Esophagus muscularis mucosa (tissue), 4 donors: ENCODE measurements at regions not wholly inside any gene's neighbourhood (a gene's known extent, or its start where the extent isn't known, plus 50 kb on each side); places are given as distances from the start of the nearest gene placed in this dataset.

Source experiments
- DNase-seq: peaks from one replicate; pipeline ENCODE4 v3.0.0-alpha.2; 2017; ENCODE audit errors: extremely low spot score
- H3K27ac ChIP-seq, 4 donors: fragments of 200-600 bp; sonication (generic); replicated peaks in 1 of 4; 1 replicate in 3 of 4; 2 replicates in 1 of 4; pipeline ENCODE4 v1.5.1; 2016 to 2019; ENCODE audit warnings: mild to moderate bottlenecking in 1 of 4
- H3K27me3 ChIP-seq, 4 donors: fragments of 200-600 bp; sonication (generic); one replicate each; pipeline versions ENCODE4 v1.5.1 to v1.6.0; 2016 to 2019
- H3K36me3 ChIP-seq, 4 donors: fragments of 200-600 bp; sonication (generic); one replicate each; pipeline ENCODE4 v1.5.1; 2016 to 2019
- H3K4me1 ChIP-seq, 4 donors: fragments of 200-600 bp; sonication (generic); one replicate each; pipeline ENCODE4 v1.5.1; 2016 to 2019
- H3K4me3 ChIP-seq, 4 donors: fragments of 200-600 bp; sonication (generic); 1 replicate in 2 of 4; 2 replicates in 2 of 4; pipeline ENCODE4 v1.5.1; 2016 to 2019; ENCODE audit warnings: mild to moderate bottlenecking in 4 of 4, moderate library complexity in 1 of 4
- H3K9me3 ChIP-seq, 4 donors: fragments of 200-600 bp; sonication (generic); 1 replicate in 3 of 4; 2 replicates in 1 of 4; pipeline ENCODE4 v1.5.1; 2016 to 2019
- EP300 ChIP-seq: sonication (generic); formaldehyde crosslinking; IDR thresholded peaks from one replicate; pipeline ENCODE4 v1.6.1; 2017; ENCODE audit warnings: antibody characterized with exemption
- POLR2A ChIP-seq: fragments of 450-650 bp; IDR thresholded peaks from one replicate; pipeline ENCODE4 v1.6.1; 2017; ENCODE audit warnings: antibody characterized with exemption, moderate library complexity, mild to moderate bottlenecking, low read depth
- POLR2AphosphoS5 ChIP-seq, 2 donors: sonication (generic); formaldehyde crosslinking; IDR thresholded peaks; one replicate each; pipeline ENCODE4 v1.6.1; 2017; ENCODE audit warnings: antibody characterized with exemption in 2 of 2
- WGBS: methylation state at CpG from one replicate; pipeline ENCODE4 v1.1.5; 2018; 5-methylcytosine and 5-hydroxymethylcytosine counted together
- intact Hi-C: fragments of 100-400 bp; cut with DNase I; formaldehyde crosslinking; loops from one replicate; pipeline ENCODE4 v1.15.1; 2023
- TF ChIP-seq, protein P1 (sequence below), 3 experiments: fragments of 200-600 bp in 2 of 3; fragments of 450-650 bp in 1 of 3; sonication (generic) in 2 of 3; IDR thresholded peaks; one replicate each; pipeline ENCODE4 v1.5.1; 2017 to 2019; ENCODE audit warnings: antibody characterized with exemption in 3 of 3, mild to moderate bottlenecking in 2 of 3, moderate library complexity in 1 of 3

DNA sequence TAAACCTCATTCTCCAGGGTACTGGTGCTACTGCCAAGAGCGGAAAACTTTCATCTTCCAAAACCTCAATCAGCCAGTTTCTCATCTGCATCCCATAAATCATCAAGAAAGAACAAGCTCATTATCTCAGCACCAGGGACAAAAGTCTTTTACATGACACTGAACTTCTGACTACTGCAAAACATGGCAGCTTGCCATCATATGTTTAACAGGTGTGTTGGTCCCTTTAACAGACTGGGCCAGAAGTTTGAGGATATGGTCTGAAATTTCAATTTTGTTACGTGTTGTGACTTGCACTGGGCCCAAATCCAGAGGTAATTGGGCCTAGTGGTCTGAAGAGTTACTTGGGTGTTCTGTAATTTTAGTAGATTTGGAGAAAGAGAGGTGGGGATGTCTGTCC is 305.4 kb upstream of the SEL1L start:
- WGBS = 69% methylated on average over 2 of the region's 2 CpGs
- no peaks in the 10 kb centered on the region for H3K4me1 ChIP-seq

DNA sequence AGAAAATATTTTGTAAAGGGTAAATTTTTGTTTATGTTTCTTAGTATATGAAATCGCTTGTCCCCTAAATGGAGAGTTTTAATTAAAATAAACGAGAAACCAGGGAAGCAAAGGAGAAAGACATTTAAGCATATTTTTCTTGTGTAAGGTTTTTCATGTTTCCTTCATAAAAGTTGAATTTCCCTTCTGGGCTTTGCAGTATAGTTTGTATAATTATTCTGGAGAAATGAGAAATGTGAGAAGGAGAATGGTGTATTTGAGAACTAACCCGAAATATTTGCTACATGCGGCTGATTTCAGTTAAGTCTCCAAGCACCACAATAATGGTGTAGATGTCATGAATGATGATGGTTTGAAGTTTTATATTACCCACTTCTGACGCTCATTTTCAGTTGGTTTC is 307.7 kb upstream of the SEL1L start:
- H3K4me3 ChIP-seq = no peak overlapping the region
- TF ChIP-seq, protein P1, sequence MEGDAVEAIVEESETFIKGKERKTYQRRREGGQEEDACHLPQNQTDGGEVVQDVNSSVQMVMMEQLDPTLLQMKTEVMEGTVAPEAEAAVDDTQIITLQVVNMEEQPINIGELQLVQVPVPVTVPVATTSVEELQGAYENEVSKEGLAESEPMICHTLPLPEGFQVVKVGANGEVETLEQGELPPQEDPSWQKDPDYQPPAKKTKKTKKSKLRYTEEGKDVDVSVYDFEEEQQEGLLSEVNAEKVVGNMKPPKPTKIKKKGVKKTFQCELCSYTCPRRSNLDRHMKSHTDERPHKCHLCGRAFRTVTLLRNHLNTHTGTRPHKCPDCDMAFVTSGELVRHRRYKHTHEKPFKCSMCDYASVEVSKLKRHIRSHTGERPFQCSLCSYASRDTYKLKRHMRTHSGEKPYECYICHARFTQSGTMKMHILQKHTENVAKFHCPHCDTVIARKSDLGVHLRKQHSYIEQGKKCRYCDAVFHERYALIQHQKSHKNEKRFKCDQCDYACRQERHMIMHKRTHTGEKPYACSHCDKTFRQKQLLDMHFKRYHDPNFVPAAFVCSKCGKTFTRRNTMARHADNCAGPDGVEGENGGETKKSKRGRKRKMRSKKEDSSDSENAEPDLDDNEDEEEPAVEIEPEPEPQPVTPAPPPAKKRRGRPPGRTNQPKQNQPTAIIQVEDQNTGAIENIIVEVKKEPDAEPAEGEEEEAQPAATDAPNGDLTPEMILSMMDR (IDR thresholded peaks at IDR 0.05) = no peak
- TF ChIP-seq EP300 (no peak), POLR2A (no peak), POLR2AphosphoS5 (IDR thresholded peaks at IDR 0.05) (no peak)
- H3K27me3 ChIP-seq = no peaks in the 10 kb centered on the region
- peaks cover 0 to 8% (median 5%) of the 10 kb centered on the region in 4 donors for H3K9me3 ChIP-seq
- no peak for DNase-seq
- intact Hi-C loops = no loop called here
- H3K4me1 ChIP-seq = no peaks in the 10 kb centered on the region
- H3K36me3 ChIP-seq = no peaks in the 10 kb centered on the region
- H3K27ac ChIP-seq = no peak overlapping the region
- WGBS = 85% methylated on average over 5 of the region's 5 CpGs

More for the DNA sequence above, 305.4 kb upstream of the SEL1L start:
- intact Hi-C loops = no loop called here
- no peaks in the 10 kb centered on the region for H3K27me3 ChIP-seq
- TF ChIP-seq, protein P1 (IDR thresholded peaks at IDR 0.05) = no peak
- TF ChIP-seq EP300 (no peak), POLR2AphosphoS5 (IDR thresholded peaks at IDR 0.05) (no peak), POLR2A (no peak)
- peaks cover 0 to 20% (median 17%) of the 10 kb centered on the region in 4 donors for H3K9me3 ChIP-seq
- H3K4me3 ChIP-seq = no peak overlapping the region
- no peak overlapping the region for H3K27ac ChIP-seq
- DNase-seq = no peak
- no peaks in the 10 kb centered on the region for H3K36me3 ChIP-seq

DNA sequence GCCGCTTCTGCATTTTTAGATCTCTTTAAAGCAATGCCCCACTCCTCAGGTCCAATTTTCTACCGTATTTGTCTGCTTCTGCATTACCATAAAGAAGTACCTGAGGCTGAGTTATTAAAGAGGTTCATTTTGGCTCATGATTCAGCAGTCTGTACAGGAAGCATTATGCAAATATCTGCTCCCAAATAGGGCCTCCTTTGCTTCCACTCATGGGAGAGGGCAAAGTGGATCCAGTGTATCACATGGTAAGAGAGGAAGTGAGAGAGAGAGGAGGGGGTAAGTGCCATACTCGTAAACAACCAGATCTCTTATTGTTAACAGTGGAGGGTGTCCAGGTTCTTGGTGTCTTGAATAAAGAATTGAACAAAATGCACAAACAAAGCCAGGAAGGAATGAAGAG is 316.1 kb upstream of the SEL1L start:
- intact Hi-C loops = no loop called here
- Histone ChIP-seq H3K27ac (no peak overlapping the region), H3K36me3 (no peaks in the 10 kb centered on the region), H3K4me3 (no peak overlapping the region), H3K27me3 (no peaks in the 10 kb centered on the region), H3K9me3 (peaks cover 0 to 14% (median 5%) of the 10 kb centered on the region in 4 donors), H3K4me1 (no peaks in the 10 kb centered on the region)
- 74% methylated on average over 3 of the region's 3 CpGs for WGBS
- TF ChIP-seq EP300 = no peak
- TF ChIP-seq POLR2AphosphoS5 (IDR thresholded peaks at IDR 0.05) = no peak
- TF ChIP-seq POLR2A = no peak
- TF ChIP-seq, protein P1 (IDR thresholded peaks at IDR 0.05) = no peak
- DNase-seq = no peak

DNA sequence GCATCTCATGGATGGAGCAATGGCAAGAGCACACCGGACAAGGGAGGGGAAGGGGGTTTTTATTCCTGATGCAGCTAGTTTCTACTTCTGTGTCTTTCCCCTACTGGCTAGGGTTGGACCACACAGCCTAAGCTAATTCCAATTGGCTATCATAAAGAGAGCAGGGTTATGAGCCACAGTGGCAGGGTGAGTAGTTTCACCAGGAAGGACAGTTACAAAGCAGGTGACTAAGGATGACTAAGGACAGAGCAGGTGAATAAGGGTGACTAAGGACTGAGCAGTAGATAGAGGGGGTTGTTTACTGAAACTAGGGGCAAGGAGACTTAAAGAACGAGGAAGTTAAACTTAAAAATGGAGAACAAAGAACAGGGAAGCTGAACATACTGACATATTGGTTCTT is 321.4 kb upstream of the SEL1L start:
- intact Hi-C loops = no loop called here
- H3K27ac ChIP-seq = no peak overlapping the region
- no peaks in the 10 kb centered on the region for H3K4me1 ChIP-seq
- H3K36me3 ChIP-seq = no peaks in the 10 kb centered on the region
- no peak for DNase-seq
- H3K9me3 ChIP-seq = peaks cover 0 to 27% (median 9%) of the 10 kb centered on the region in 4 donors
- H3K27me3 ChIP-seq = no peaks in the 10 kb centered on the region
- 63% methylated on average over 2 of the region's 2 CpGs for WGBS
- no peak for TF ChIP-seq POLR2A
- TF ChIP-seq, protein P1 (IDR thresholded peaks at IDR 0.05) = no peak
- no peak for TF ChIP-seq POLR2AphosphoS5 (IDR thresholded peaks at IDR 0.05)
- no peak for TF ChIP-seq EP300
- H3K4me3 ChIP-seq = no peak overlapping the region

DNA sequence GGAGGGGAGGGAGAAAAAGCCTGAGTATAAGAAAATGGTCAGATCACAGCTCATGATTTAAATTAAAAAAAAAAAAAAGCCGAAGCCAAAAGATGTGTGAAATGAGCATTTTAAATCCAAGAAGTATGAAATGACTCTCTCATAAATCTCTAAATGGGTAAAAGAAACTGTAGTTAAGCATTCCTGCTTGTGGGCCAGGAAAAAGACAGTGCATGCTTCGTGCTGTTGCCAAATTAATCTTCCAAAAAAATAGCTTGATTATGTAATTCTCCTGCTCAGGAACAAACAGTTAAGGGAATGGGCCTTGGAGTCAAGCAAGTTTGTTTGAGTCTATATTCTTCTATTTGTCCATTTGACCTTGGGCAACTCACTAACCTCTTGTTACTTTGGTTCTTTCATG is 325.4 kb upstream of the SEL1L start:
- Histone ChIP-seq H3K9me3 (peaks cover 0 to 27% (median 9%) of the 10 kb centered on the region in 4 donors), H3K27me3 (no peaks in the 10 kb centered on the region), H3K36me3 (no peaks in the 10 kb centered on the region), H3K27ac (no peak overlapping the region), H3K4me1 (no peaks in the 10 kb centered on the region), H3K4me3 (no peak overlapping the region)
- intact Hi-C loops = no loop called here
- 50% methylated on average over 2 of the region's 2 CpGs for WGBS
- no peak for DNase-seq
- TF ChIP-seq POLR2A = no peak
- TF ChIP-seq EP300 = no peak
- TF ChIP-seq, protein P1 (IDR thresholded peaks at IDR 0.05) = no peak
- TF ChIP-seq POLR2AphosphoS5 (IDR thresholded peaks at IDR 0.05) = no peak
